ENCODE measurements at regions not wholly inside any gene's neighbourhood (a gene's known extent, or its start where the extent isn't known, plus 50 kb on each side); places are given as distances from the start of the nearest gene placed in this dataset.

DNA sequence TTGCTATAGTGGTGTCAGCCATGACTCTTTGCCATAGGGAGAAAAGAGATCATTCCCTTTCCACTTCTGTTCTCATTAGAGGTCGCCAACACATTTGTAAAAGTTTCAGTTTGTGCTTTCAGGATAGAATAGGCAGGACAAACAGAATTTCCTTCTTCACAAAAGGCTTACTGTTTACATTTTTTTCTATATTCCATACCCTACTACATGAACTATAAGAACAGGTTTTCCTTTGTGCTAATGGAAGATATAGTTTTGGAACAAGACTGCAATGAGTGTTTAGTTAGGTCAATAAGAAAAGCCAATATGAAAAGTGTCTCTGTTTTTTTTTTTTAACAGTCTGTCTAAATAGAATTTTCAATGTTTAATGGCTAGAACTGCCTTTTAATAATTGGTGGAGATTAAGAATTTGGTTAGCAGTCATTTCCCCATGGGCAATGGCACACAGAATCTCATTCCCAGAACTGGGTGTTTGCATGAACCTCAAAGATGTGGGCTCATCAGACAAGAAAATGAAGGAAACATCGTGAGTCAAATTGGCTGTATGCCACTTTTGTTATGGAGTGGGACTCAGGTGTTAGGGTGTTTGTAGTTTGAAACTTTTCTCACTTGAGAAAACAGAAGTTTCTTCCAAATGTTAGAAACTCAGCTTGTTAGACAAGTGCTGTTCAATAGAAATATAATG lies 75.2 kb upstream of the PRLR start:
- H3K4me1 Mint-ChIP-seq, result peaks cover 5% of the 10 kb centered on the region
- no peak overlapping the region for H3K27ac Mint-ChIP-seq
- no peaks in the 10 kb centered on the region for H3K27me3 Mint-ChIP-seq (ENCODE audit: low read depth)
- no peak overlapping the region for H3K4me3 Mint-ChIP-seq
- TF ChIP-seq, protein P1, sequence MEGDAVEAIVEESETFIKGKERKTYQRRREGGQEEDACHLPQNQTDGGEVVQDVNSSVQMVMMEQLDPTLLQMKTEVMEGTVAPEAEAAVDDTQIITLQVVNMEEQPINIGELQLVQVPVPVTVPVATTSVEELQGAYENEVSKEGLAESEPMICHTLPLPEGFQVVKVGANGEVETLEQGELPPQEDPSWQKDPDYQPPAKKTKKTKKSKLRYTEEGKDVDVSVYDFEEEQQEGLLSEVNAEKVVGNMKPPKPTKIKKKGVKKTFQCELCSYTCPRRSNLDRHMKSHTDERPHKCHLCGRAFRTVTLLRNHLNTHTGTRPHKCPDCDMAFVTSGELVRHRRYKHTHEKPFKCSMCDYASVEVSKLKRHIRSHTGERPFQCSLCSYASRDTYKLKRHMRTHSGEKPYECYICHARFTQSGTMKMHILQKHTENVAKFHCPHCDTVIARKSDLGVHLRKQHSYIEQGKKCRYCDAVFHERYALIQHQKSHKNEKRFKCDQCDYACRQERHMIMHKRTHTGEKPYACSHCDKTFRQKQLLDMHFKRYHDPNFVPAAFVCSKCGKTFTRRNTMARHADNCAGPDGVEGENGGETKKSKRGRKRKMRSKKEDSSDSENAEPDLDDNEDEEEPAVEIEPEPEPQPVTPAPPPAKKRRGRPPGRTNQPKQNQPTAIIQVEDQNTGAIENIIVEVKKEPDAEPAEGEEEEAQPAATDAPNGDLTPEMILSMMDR (IDR thresholded peaks at IDR 0.05; ENCODE audit: unreplicated experiment), result no peak
- peaks cover 4% of the 10 kb centered on the region for H3K9me3 Mint-ChIP-seq
- no peak for DNase-seq (ENCODE audit: low spot score in 2 of 2, unreplicated experiment in 2 of 2)
- no peaks in the 10 kb centered on the region for H3K36me3 Mint-ChIP-seq

DNA sequence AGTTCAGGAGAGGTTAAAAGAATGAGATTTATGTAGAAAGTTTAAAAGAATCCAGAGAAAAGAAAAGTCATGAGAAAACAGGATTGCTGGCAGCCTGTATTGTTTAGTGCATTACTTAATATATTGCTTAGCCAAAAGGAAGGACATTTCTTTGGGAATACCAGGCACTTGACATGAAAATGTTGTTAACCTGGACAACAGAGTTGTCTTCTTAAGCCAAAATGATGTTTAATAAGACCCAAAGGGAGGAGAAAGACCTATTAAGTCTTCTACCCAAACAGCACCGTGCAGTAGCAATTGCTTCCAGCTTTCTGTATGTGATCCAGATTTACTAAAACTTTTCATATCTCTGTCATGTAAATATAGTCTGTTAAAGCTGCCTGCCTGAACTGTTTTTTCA lies 74.0 kb upstream of the PRLR start:
- no peaks in the 10 kb centered on the region for H3K36me3 Mint-ChIP-seq
- no peaks in the 10 kb centered on the region for H3K27me3 Mint-ChIP-seq (ENCODE audit: low read depth)
- H3K4me1 Mint-ChIP-seq, result peaks cover 5% of the 10 kb centered on the region
- no peak overlapping the region for H3K27ac Mint-ChIP-seq
- H3K4me3 Mint-ChIP-seq, result no peak overlapping the region
- peaks cover 4% of the 10 kb centered on the region for H3K9me3 Mint-ChIP-seq
- TF ChIP-seq, protein P1 (IDR thresholded peaks at IDR 0.05; ENCODE audit: unreplicated experiment), result no peak
- DNase-seq (ENCODE audit: low spot score in 2 of 2, unreplicated experiment in 2 of 2), result no peak

- TF ChIP-seq, protein P1 (IDR thresholded peaks at IDR 0.05; ENCODE audit: unreplicated experiment), result no peak
- H3K27ac Mint-ChIP-seq, result no peak overlapping the region
- H3K4me1 Mint-ChIP-seq, result peaks cover 5% of the 10 kb centered on the region
- no peaks in the 10 kb centered on the region for H3K36me3 Mint-ChIP-seq
- H3K27me3 Mint-ChIP-seq (ENCODE audit: low read depth), result no peaks in the 10 kb centered on the region
- no peak for DNase-seq (ENCODE audit: low spot score in 2 of 2, unreplicated experiment in 2 of 2)
- peaks cover 4% of the 10 kb centered on the region for H3K9me3 Mint-ChIP-seq
- no peak overlapping the region for H3K4me3 Mint-ChIP-seq
Observed at GRCh38 chr5:35303152-35303551, 72.9 kb upstream of the PRLR start.

DNA sequence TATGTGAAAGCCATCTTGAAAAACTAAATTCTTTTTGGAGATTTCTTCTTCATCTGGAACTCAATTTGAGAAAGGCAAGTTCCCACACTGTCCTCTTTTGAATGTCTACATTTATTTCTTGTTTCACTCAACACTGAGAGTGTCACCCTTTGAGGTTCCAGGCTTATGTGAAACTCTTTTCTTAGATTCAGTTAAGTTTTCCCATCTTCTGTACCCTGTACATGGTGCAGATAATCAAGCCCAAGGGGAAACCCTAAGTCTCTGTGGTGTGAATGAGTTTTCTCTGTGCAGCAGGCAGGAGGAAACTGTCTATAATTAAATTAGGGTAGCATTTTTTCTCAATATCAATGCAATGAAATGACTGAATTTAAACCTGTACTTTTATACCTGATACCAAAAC lies 72.3 kb upstream of the PRLR start:
- DNase-seq (ENCODE audit: low spot score in 2 of 2, unreplicated experiment in 2 of 2), result no peak
- TF ChIP-seq, protein P1 (IDR thresholded peaks at IDR 0.05; ENCODE audit: unreplicated experiment), result no peak
- no peaks in the 10 kb centered on the region for H3K27me3 Mint-ChIP-seq (ENCODE audit: low read depth)
- H3K9me3 Mint-ChIP-seq, result peaks cover 4% of the 10 kb centered on the region
- no peak overlapping the region for H3K4me3 Mint-ChIP-seq
- no peak overlapping the region for H3K27ac Mint-ChIP-seq
- peaks cover 5% of the 10 kb centered on the region for H3K4me1 Mint-ChIP-seq
- no peaks in the 10 kb centered on the region for H3K36me3 Mint-ChIP-seq

- Mint-ChIP-seq H3K36me3 (no peaks in the 10 kb centered on the region), H3K4me3 (no peak overlapping the region), H3K27me3 (ENCODE audit: low read depth) (no peaks in the 10 kb centered on the region), H3K9me3 (peaks cover 10% of the 10 kb centered on the region), H3K27ac (no peak overlapping the region), H3K4me1 (no peaks in the 10 kb centered on the region)
- DNase-seq (ENCODE audit: low spot score in 2 of 2, unreplicated experiment in 2 of 2), result no peak
- TF ChIP-seq, protein P1 (IDR thresholded peaks at IDR 0.05; ENCODE audit: unreplicated experiment), result no peak
Observed at GRCh38 chr5:35297755-35298154, 67.5 kb upstream of the PRLR start.

GRCh38 chr5:35294976-35295375 lies 64.7 kb upstream of the PRLR start:
- H3K9me3 Mint-ChIP-seq, result peaks cover 19% of the 10 kb centered on the region
- H3K4me3 Mint-ChIP-seq, result no peak overlapping the region
- no peaks in the 10 kb centered on the region for H3K4me1 Mint-ChIP-seq
- no peak for DNase-seq (ENCODE audit: low spot score in 2 of 2, unreplicated experiment in 2 of 2)
- no peaks in the 10 kb centered on the region for H3K27me3 Mint-ChIP-seq (ENCODE audit: low read depth)
- no peaks in the 10 kb centered on the region for H3K36me3 Mint-ChIP-seq
- no peak overlapping the region for H3K27ac Mint-ChIP-seq
- TF ChIP-seq, protein P1 (IDR thresholded peaks at IDR 0.05; ENCODE audit: unreplicated experiment), result no peak
